ENCODE measurements at regions not wholly inside any gene's neighbourhood (a gene's known extent, or its start where the extent isn't known, plus 50 kb on each side); places are given as distances from the start of the nearest gene placed in this dataset.
"Not testable (repeated sequence)": the region's sequence is repeated elsewhere in the genome, so short reads cannot be mapped to it uniquely, and the experiment has no call there.

- DNase-seq (ENCODE audit: low read depth, low spot score): no peak
- Histone ChIP-seq H3K4me3 (no peak overlapping the region), H3K36me3 (ENCODE audit: insufficient read depth, low read length) (no peaks in the 10 kb centered on the region), H3K27ac (no peak overlapping the region), H3K9me3 (ENCODE audit: low read depth, low read length) (no peaks in the 10 kb centered on the region), H3K9ac (ENCODE audit: insufficient read length) (no peak overlapping the region)
- TF ChIP-seq FOXP2 (optimal IDR thresholded peaks at IDR 0.05; ENCODE audit: control extremely low read depth, extremely low read length, insufficient read depth): no peak
- TF ChIP-seq EZH2 (IDR thresholded peaks at IDR 0.05): no peak
- TF ChIP-seq POLR2AphosphoS5 (IDR thresholded peaks at IDR 0.05; ENCODE audit: borderline replicate concordance, low read depth, low read length): no peak
Observed at GRCh38 chr15:70582143-70582945, 181.0 kb downstream of the UACA start.

GRCh38 chr15:70580958-70581357 is 182.4 kb downstream of the UACA start:
- H3K27ac ChIP-seq: no peak overlapping the region
- H3K9ac ChIP-seq (ENCODE audit: insufficient read length): no peak overlapping the region
- TF ChIP-seq FOXP2 (optimal IDR thresholded peaks at IDR 0.05; ENCODE audit: control extremely low read depth, extremely low read length, insufficient read depth): no peak
- no peak for TF ChIP-seq EZH2 (IDR thresholded peaks at IDR 0.05)
- no peak for TF ChIP-seq POLR2AphosphoS5 (IDR thresholded peaks at IDR 0.05; ENCODE audit: borderline replicate concordance, low read depth, low read length)

GRCh38 chr15:70580286-70580685 is 183.1 kb downstream of the UACA start:
- Histone ChIP-seq H3K4me3 (no peak overlapping the region), H3K27ac (no peak overlapping the region)
- TF ChIP-seq EZH2 (IDR thresholded peaks at IDR 0.05) (no peak), POLR2AphosphoS5 (IDR thresholded peaks at IDR 0.05; ENCODE audit: borderline replicate concordance, low read depth, low read length) (no peak), FOXP2 (optimal IDR thresholded peaks at IDR 0.05; ENCODE audit: control extremely low read depth, extremely low read length, insufficient read depth) (no peak)

More at GRCh38 chr15:70580958-70581357, 182.4 kb downstream of the UACA start:
- H3K36me3 ChIP-seq (ENCODE audit: insufficient read depth, low read length): no peaks in the 10 kb centered on the region
- H3K4me3 ChIP-seq: no peak overlapping the region
- H3K9me3 ChIP-seq (ENCODE audit: low read depth, low read length): no peaks in the 10 kb centered on the region
- no peak for DNase-seq (ENCODE audit: low read depth, low spot score)

GRCh38 chr15:70579766-70580165 is 183.6 kb downstream of the UACA start:
- H3K4me3 ChIP-seq: no peak overlapping the region
- no peak overlapping the region for H3K9ac ChIP-seq (ENCODE audit: insufficient read length)
- no peaks in the 10 kb centered on the region for H3K36me3 ChIP-seq (ENCODE audit: insufficient read depth, low read length)
- DNase-seq (ENCODE audit: low read depth, low spot score): no peak
- no peak overlapping the region for H3K27ac ChIP-seq
- H3K9me3 ChIP-seq (ENCODE audit: low read depth, low read length): no peaks in the 10 kb centered on the region
- TF ChIP-seq EZH2 (IDR thresholded peaks at IDR 0.05) (no peak), FOXP2 (optimal IDR thresholded peaks at IDR 0.05; ENCODE audit: control extremely low read depth, extremely low read length, insufficient read depth) (no peak), POLR2AphosphoS5 (IDR thresholded peaks at IDR 0.05; ENCODE audit: borderline replicate concordance, low read depth, low read length) (no peak)

More at GRCh38 chr15:70580286-70580685, 183.1 kb downstream of the UACA start:
- Histone ChIP-seq H3K9me3 (ENCODE audit: low read depth, low read length) (no peaks in the 10 kb centered on the region), H3K36me3 (ENCODE audit: insufficient read depth, low read length) (no peaks in the 10 kb centered on the region), H3K9ac (ENCODE audit: insufficient read length) (no peak overlapping the region)
- DNase-seq (ENCODE audit: low read depth, low spot score): no peak

- H3K4me3 ChIP-seq: no peak overlapping the region
- H3K36me3 ChIP-seq (ENCODE audit: insufficient read depth, low read length): no peaks in the 10 kb centered on the region
- no peaks in the 10 kb centered on the region for H3K9me3 ChIP-seq (ENCODE audit: low read depth, low read length)
- no peak for DNase-seq (ENCODE audit: low read depth, low spot score)
- H3K27ac ChIP-seq: no peak overlapping the region
- no peak overlapping the region for H3K9ac ChIP-seq (ENCODE audit: insufficient read length)
- TF ChIP-seq POLR2AphosphoS5 (IDR thresholded peaks at IDR 0.05; ENCODE audit: borderline replicate concordance, low read depth, low read length) (no peak), FOXP2 (optimal IDR thresholded peaks at IDR 0.05; ENCODE audit: control extremely low read depth, extremely low read length, insufficient read depth) (no peak), EZH2 (IDR thresholded peaks at IDR 0.05) (no peak)
Observed at GRCh38 chr15:70578196-70578595, 185.2 kb downstream of the UACA start.

GRCh38 chr15:70576696-70577095 is 186.7 kb downstream of the UACA start:
- Histone ChIP-seq H3K36me3 (ENCODE audit: insufficient read depth, low read length) (no peaks in the 10 kb centered on the region), H3K9ac (ENCODE audit: insufficient read length) (no peak overlapping the region), H3K4me3 (no peak overlapping the region), H3K27ac (no peak overlapping the region), H3K9me3 (ENCODE audit: low read depth, low read length) (no peaks in the 10 kb centered on the region)
- DNase-seq (ENCODE audit: low read depth, low spot score): no peak
- TF ChIP-seq POLR2AphosphoS5 (IDR thresholded peaks at IDR 0.05; ENCODE audit: borderline replicate concordance, low read depth, low read length): no peak
- TF ChIP-seq EZH2 (IDR thresholded peaks at IDR 0.05): no peak
- no peak for TF ChIP-seq FOXP2 (optimal IDR thresholded peaks at IDR 0.05; ENCODE audit: control extremely low read depth, extremely low read length, insufficient read depth)

GRCh38 chr15:70576276-70576675 is 187.1 kb downstream of the UACA start:
- DNase-seq (ENCODE audit: low read depth, low spot score): no peak
- TF ChIP-seq FOXP2 (optimal IDR thresholded peaks at IDR 0.05; ENCODE audit: control extremely low read depth, extremely low read length, insufficient read depth): no peak
- no peak overlapping the region for H3K4me3 ChIP-seq
- H3K36me3 ChIP-seq (ENCODE audit: insufficient read depth, low read length): no peaks in the 10 kb centered on the region
- H3K9me3 ChIP-seq (ENCODE audit: low read depth, low read length): no peaks in the 10 kb centered on the region
- H3K9ac ChIP-seq (ENCODE audit: insufficient read length): no peak overlapping the region
- no peak overlapping the region for H3K27ac ChIP-seq

GRCh38 chr15:70575231-70576226 is 187.8 kb downstream of the UACA start:
- Histone ChIP-seq H3K36me3 (ENCODE audit: insufficient read depth, low read length) (no peaks in the 10 kb centered on the region), H3K9ac (ENCODE audit: insufficient read length) (no peak overlapping the region), H3K4me3 (peak overlapping the region; percentile 56), H3K9me3 (ENCODE audit: low read depth, low read length) (no peaks in the 10 kb centered on the region), H3K27ac (no peak overlapping the region)
- no peak for TF ChIP-seq POLR2AphosphoS5 (IDR thresholded peaks at IDR 0.05; ENCODE audit: borderline replicate concordance, low read depth, low read length)
- no peak for TF ChIP-seq FOXP2 (optimal IDR thresholded peaks at IDR 0.05; ENCODE audit: control extremely low read depth, extremely low read length, insufficient read depth)
- TF ChIP-seq EZH2 (IDR thresholded peaks at IDR 0.05): no peak
- no peak for DNase-seq (ENCODE audit: low read depth, low spot score)

- DNase-seq (ENCODE audit: low read depth, low spot score); H3K9ac ChIP-seq (ENCODE audit: insufficient read length); H3K9me3 ChIP-seq (ENCODE audit: low read depth, low read length); H3K4me3 ChIP-seq; H3K36me3 ChIP-seq (ENCODE audit: insufficient read depth, low read length); H3K27ac ChIP-seq: not testable (repeated sequence)
Observed at GRCh38 chr15:70574325-70574724, 189.0 kb downstream of the UACA start.

Measured in SK-N-MC (cell line).